Trophoblast cell (in vitro differentiated cells and primary cell): ENCODE measurements at regions not wholly inside any gene's neighbourhood (a gene's known extent, or its start where the extent isn't known, plus 50 kb on each side); places are given as distances from the start of the nearest gene placed in this dataset.

Experiments
- DNase-seq, 2 donors: peaks; one replicate each; pipeline ENCODE4 v3.0.0-alpha.2; 2016
- H2AFZ ChIP-seq: 2 replicates; pipeline ENCODE4 v1.6.1; 2013; ENCODE audit warnings: low read length, moderate library complexity, mild to moderate bottlenecking; ENCODE audit not compliant: insufficient read depth, poor library complexity
- H2AK5ac ChIP-seq: 2 replicates; pipeline ENCODE4 v1.6.1; 2013; ENCODE audit warnings: mild to moderate bottlenecking, low read length
- H2BK120ac ChIP-seq: 2 replicates; pipeline ENCODE4 v1.6.1; 2013; ENCODE audit warnings: low read length, mild to moderate bottlenecking, moderate library complexity; ENCODE audit not compliant: insufficient read depth, poor library complexity
- H2BK12ac ChIP-seq: 2 replicates; pipeline ENCODE4 v1.6.1; 2013; ENCODE audit warnings: mild to moderate bottlenecking, low read length, moderate library complexity
- H2BK5ac ChIP-seq: 2 replicates; pipeline ENCODE4 v1.6.1; 2013; ENCODE audit warnings: low read length, low read depth, moderate library complexity, mild to moderate bottlenecking; ENCODE audit not compliant: poor library complexity
- H3K14ac ChIP-seq: 2 replicates; pipeline ENCODE4 v1.6.1; 2013; ENCODE audit warnings: mild to moderate bottlenecking, low read length
- H3K18ac ChIP-seq: 2 replicates; pipeline ENCODE4 v1.6.1; 2013; ENCODE audit warnings: mild to moderate bottlenecking, low read length
- H3K23ac ChIP-seq: 2 replicates; pipeline ENCODE4 v1.6.1; 2013; ENCODE audit warnings: low read length
- H3K27ac ChIP-seq: 2 replicates; pipeline ENCODE4 v1.5.1; 2013; ENCODE audit warnings: low read depth, mild to moderate bottlenecking, inconsistent platforms, low read length, moderate library complexity
- H3K27me3 ChIP-seq: 2 replicates; pipeline ENCODE4 v1.6.1; 2013; ENCODE audit warnings: inconsistent platforms, mild to moderate bottlenecking, low read length, moderate library complexity; ENCODE audit not compliant: insufficient read depth
- H3K36me3 ChIP-seq, 2 experiments: 1 replicate in 1 of 2; 2 replicates in 1 of 2; pipeline ENCODE4 v1.6.1; 2013; ENCODE audit warnings: low read length in 2 of 2, mild to moderate bottlenecking in 2 of 2, moderate library complexity in 1 of 2; ENCODE audit not compliant: insufficient read depth in 2 of 2, control insufficient read depth in 1 of 2
- H3K4ac ChIP-seq: 2 replicates; pipeline ENCODE4 v1.6.1; 2013; ENCODE audit warnings: low read depth, mild to moderate bottlenecking, low read length, moderate library complexity
- H3K4me1 ChIP-seq, 2 experiments: 1 replicate in 1 of 2; 2 replicates in 1 of 2; pipeline ENCODE4 v1.6.1; 2013; ENCODE audit warnings: low read length in 2 of 2, mild to moderate bottlenecking in 2 of 2, moderate library complexity in 1 of 2; ENCODE audit not compliant: insufficient read depth in 2 of 2, control insufficient read depth in 1 of 2
- H3K4me2 ChIP-seq: 2 replicates; pipeline ENCODE4 v1.6.1; 2013; ENCODE audit warnings: inconsistent platforms, mild to moderate bottlenecking, low read length, moderate library complexity
- H3K4me3 ChIP-seq: 2 replicates; pipeline ENCODE4 v1.5.1; 2013; ENCODE audit warnings: mild to moderate bottlenecking, low read depth, low read length, inconsistent platforms
- H3K79me1 ChIP-seq: one replicate; pipeline ENCODE4 v1.6.1; 2013; ENCODE audit warnings: low read length
- H3K79me2 ChIP-seq: 2 replicates; pipeline ENCODE4 v1.6.1; 2013; ENCODE audit warnings: low read length, mild to moderate bottlenecking; ENCODE audit not compliant: control insufficient read depth, insufficient read depth, poor library complexity
- H3K9ac ChIP-seq: 2 replicates; pipeline ENCODE4 v1.6.1; 2013; ENCODE audit warnings: mild to moderate bottlenecking, low read length
- H3K9me3 ChIP-seq: 2 replicates; pipeline ENCODE4 v1.6.1; 2013; ENCODE audit warnings: low read depth, mild to moderate bottlenecking, control low read depth, inconsistent platforms, low read length; ENCODE audit not compliant: insufficient read depth
- H4K12ac ChIP-seq: 2 replicates; pipeline ENCODE4 v1.6.1; 2013; ENCODE audit warnings: low read depth, mild to moderate bottlenecking, low read length, moderate library complexity
- H4K8ac ChIP-seq: 2 replicates; pipeline ENCODE4 v1.6.1; 2013; ENCODE audit warnings: low read depth, mild to moderate bottlenecking, low read length, moderate library complexity
- H4K91ac ChIP-seq: one replicate; pipeline ENCODE4 v1.6.1; 2013; ENCODE audit warnings: low read depth, mild to moderate bottlenecking, low read length, moderate library complexity
- WGBS: extraction: QIAGEN DNeasy Blood & Tissue Kit; methylation state at CpG from one replicate; pipeline ENCODE4 v1.1.7; 2013; ENCODE audit warnings: missing lambda C conversion rate; ENCODE audit not compliant: insufficient read length, insufficient coverage; ENCODE audit errors: extremely low coverage; 5-methylcytosine and 5-hydroxymethylcytosine counted together

DNA sequence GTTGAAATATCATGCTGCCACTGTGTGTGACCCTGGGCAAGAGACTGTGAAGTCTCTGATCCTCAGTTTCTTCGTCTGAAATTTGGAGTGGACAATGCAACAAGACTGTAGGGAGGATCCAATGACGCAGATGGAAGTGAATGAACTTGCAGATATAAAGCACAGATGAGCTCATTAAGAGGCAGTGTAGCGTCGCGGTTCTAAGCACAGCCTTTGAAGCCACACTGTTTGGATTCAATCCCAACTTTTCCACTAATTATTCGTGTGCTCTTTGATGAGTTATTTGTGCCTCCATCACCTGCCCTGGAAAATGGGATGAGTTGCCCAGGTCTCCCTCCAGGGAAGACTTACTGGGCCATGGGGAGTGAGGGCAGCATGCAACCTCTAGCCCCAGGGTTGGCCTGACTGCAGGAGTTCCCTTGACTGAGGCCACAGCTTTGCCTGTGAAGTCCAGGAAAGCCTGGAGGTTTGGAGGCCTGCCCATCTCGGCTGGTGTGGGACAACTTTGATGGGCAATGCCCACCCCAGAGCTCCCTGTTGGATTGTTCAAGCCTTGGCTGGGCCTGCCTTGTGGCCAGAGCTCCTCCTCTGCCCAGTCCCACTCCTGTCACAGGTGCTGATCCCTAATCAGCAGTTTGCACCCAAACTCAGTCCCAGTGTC is 266.0 kb upstream of the B3GAT1 start:
- H3K4ac ChIP-seq = no peak overlapping the region

DNA sequence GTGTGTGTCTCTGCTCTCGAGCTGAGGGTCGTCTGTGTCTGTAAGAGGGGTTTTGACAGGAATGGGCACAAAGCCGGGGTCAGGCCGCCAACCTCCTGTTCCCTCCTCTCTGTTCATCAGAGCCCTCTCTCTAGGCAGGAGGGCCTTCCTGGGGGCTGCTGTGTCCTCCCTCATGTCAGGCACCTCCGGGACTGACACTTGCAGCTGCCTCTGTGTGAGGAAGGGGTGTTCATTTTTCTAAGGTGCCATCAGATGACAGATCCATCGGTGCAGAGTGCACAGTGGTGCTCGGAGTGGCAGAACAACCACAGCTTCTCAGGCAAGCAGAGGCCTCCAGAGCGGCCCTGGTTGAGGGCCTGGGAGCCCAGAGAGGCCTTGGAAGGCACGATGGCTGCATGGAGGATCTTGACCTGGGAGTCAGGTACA is 265.4 kb upstream of the B3GAT1 start:
- no peak for DNase-seq
- no peaks in the 10 kb centered on the region for H3K79me1 ChIP-seq
- H3K18ac ChIP-seq = no peak overlapping the region
- no peaks in the 10 kb centered on the region for H3K9me3 ChIP-seq
- no peak overlapping the region for H3K14ac ChIP-seq
- no peak overlapping the region for H2BK12ac ChIP-seq
- no peak overlapping the region for H2AK5ac ChIP-seq
- H3K27ac ChIP-seq = no peak overlapping the region
- H2BK120ac ChIP-seq = no peak overlapping the region
- H3K4me3 ChIP-seq = no peak overlapping the region
- H3K9ac ChIP-seq = no peak overlapping the region
- H3K4me1 ChIP-seq = no peaks in the 10 kb centered on the region
- no peaks in the 10 kb centered on the region for H3K79me2 ChIP-seq
- no peaks in the 10 kb centered on the region for H3K36me3 ChIP-seq
- no peak overlapping the region for H4K8ac ChIP-seq
- H3K23ac ChIP-seq = no peak overlapping the region
- no peak overlapping the region for H4K91ac ChIP-seq
- no peaks in the 10 kb centered on the region for H3K27me3 ChIP-seq
- H2AFZ ChIP-seq = no peak overlapping the region
- whole genome bisulfite sequencing = no CpG with 5 or more reads among the region's 9 CpGs
- H3K4ac ChIP-seq = no peak overlapping the region
- no peak overlapping the region for H2BK5ac ChIP-seq
- H3K4me2 ChIP-seq = no peak overlapping the region
- no peak overlapping the region for H4K12ac ChIP-seq

More for the DNA sequence above, 266.0 kb upstream of the B3GAT1 start:
- no peak for DNase-seq
- no peak overlapping the region for H3K27ac ChIP-seq
- no peak overlapping the region for H3K23ac ChIP-seq
- H3K79me1 ChIP-seq = no peaks in the 10 kb centered on the region
- no peaks in the 10 kb centered on the region for H3K4me1 ChIP-seq
- no peaks in the 10 kb centered on the region for H3K9me3 ChIP-seq
- no peaks in the 10 kb centered on the region for H3K36me3 ChIP-seq
- no peak overlapping the region for H3K4me2 ChIP-seq
- H2BK120ac ChIP-seq = no peak overlapping the region
- no peak overlapping the region for H2AFZ ChIP-seq
- H3K79me2 ChIP-seq = no peaks in the 10 kb centered on the region
- H4K8ac ChIP-seq = no peak overlapping the region
- no peak overlapping the region for H3K14ac ChIP-seq
- H3K27me3 ChIP-seq = no peaks in the 10 kb centered on the region
- no peak overlapping the region for H3K18ac ChIP-seq
- no peak overlapping the region for H4K12ac ChIP-seq
- H3K4me3 ChIP-seq = no peak overlapping the region
- no peak overlapping the region for H2BK12ac ChIP-seq
- no peak overlapping the region for H2AK5ac ChIP-seq
- no peak overlapping the region for H2BK5ac ChIP-seq
- no CpG with 5 or more reads among the region's 7 CpGs for WGBS
- H4K91ac ChIP-seq = no peak overlapping the region
- no peak overlapping the region for H3K9ac ChIP-seq

DNA sequence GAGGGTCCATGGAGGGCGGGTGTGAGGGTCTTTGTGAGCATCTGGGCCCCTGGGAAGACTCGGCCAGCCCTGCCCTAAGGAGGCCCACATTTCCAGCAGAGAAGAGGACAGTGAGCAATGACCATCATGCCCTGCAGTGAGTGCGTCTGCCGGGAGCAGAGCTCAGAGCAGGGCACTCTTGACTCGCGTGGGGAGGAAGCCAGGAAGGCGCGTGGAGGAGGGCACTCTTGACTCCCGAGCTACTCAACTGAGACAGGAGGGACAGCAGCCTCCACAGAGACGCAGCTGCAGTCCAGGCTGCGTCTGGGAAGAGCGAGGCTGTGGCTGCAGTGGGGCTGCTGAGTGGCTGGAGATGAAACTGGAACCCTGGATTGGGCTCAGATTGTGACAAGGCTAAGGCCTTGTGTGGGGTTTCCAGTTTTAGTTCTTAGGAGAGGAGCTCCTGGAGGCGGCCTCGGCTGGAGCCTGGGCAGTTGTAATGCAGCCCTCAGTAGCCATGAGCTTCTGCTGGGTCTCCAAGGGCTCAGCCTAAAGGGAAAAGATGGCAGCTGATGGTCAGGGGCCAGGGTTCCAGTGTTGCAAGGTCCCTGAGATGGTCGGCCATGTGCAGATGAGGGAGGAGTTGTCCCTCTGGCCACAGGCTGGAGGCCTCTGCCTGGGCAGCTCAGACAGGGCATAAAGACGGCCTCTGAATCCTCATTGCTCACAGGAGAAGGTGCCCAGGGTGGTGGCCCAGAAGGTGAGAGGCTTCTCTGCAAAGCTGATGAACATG is 264.7 kb upstream of the B3GAT1 start:
- no peaks in the 10 kb centered on the region for H3K36me3 ChIP-seq
- H2BK120ac ChIP-seq = no peak overlapping the region
- H3K4me3 ChIP-seq = no peak overlapping the region
- H3K14ac ChIP-seq = no peak overlapping the region
- no peak overlapping the region for H3K4ac ChIP-seq
- no peak overlapping the region for H3K23ac ChIP-seq
- no peak for DNase-seq
- H2BK12ac ChIP-seq = no peak overlapping the region
- no peak overlapping the region for H4K8ac ChIP-seq
- no peak overlapping the region for H3K18ac ChIP-seq
- H3K9ac ChIP-seq = no peak overlapping the region
- no CpG with 5 or more reads among the region's 16 CpGs for WGBS
- H3K79me1 ChIP-seq = no peaks in the 10 kb centered on the region
- no peaks in the 10 kb centered on the region for H3K27me3 ChIP-seq
- no peak overlapping the region for H2BK5ac ChIP-seq
- H4K91ac ChIP-seq = no peak overlapping the region
- H4K12ac ChIP-seq = no peak overlapping the region
- H3K79me2 ChIP-seq = no peaks in the 10 kb centered on the region
- H3K4me1 ChIP-seq = no peaks in the 10 kb centered on the region
- H2AFZ ChIP-seq = no peak overlapping the region
- no peak overlapping the region for H3K27ac ChIP-seq
- no peak overlapping the region for H2AK5ac ChIP-seq
- no peak overlapping the region for H3K4me2 ChIP-seq
- H3K9me3 ChIP-seq = no peaks in the 10 kb centered on the region

DNA sequence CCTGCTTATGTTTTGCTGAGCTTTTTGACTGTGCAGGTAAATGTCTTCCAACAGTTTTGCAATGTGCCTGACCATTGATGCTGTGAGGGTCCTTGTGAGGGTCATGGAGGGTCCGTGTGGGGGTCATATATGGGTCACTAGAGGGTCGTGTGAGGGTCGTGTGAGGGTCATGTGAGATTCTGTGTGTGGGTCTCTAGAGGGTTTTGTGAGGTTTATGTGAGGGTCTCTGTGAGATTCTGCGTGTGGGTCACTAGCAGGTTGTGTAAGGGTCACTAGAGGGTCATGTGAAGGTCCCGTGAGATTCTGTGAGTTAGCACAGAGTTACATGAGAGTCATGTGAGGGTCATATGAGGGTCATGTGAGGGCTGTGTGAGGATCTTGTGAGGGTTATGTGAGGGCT is 263.9 kb upstream of the B3GAT1 start:
- Histone ChIP-seq H2BK5ac (no peak overlapping the region), H2BK12ac (no peak overlapping the region), H3K27me3 (no peaks in the 10 kb centered on the region), H3K27ac (no peak overlapping the region), H3K9me3 (no peaks in the 10 kb centered on the region), H3K79me1 (no peaks in the 10 kb centered on the region), H2AFZ (no peak overlapping the region), H3K4me2 (no peak overlapping the region), H3K4me3 (no peak overlapping the region), H3K9ac (no peak overlapping the region), H3K14ac (no peak overlapping the region), H3K23ac (no peak overlapping the region), H3K79me2 (no peaks in the 10 kb centered on the region), H2BK120ac (no peak overlapping the region), H3K4me1 (no peaks in the 10 kb centered on the region), H3K4ac (no peak overlapping the region), H4K12ac (no peak overlapping the region), H4K8ac (no peak overlapping the region), H3K36me3 (no peaks in the 10 kb centered on the region), H4K91ac (no peak overlapping the region), H3K18ac (no peak overlapping the region), H2AK5ac (no peak overlapping the region)
- WGBS = no CpG with 5 or more reads among the region's 5 CpGs
- no peak for DNase-seq
